AG09319 (cell line): ENCODE measurements at regions not wholly inside any gene's neighbourhood (a gene's known extent, or its start where the extent isn't known, plus 50 kb on each side); places are given as distances from the start of the nearest gene placed in this dataset.
"Not testable (repeated sequence)": the region's sequence is repeated elsewhere in the genome, so short reads cannot be mapped to it uniquely, and the experiment has no call there.

Experiments
- DNase-seq: peaks from one replicate; pipeline ENCODE4 v3.0.0-alpha.2; 2010; ENCODE audit warnings: low read depth; ENCODE audit errors: extremely low read depth
- CTCF ChIP-seq: IDR thresholded peaks from 2 replicates; pipeline ENCODE4 v1.5.1; 2011; ENCODE audit warnings: low read depth, mild to moderate bottlenecking, inconsistent platforms, low read length, moderate library complexity

- TF ChIP-seq CTCF, result no peak
- DNase-seq, result no peak
Measured at GRCh38 chr11:38530226-38530625, 1932.2 kb upstream of the RAG2 start.

GRCh38 chr11:38524945-38525344 lies 1926.9 kb upstream of the RAG2 start:
- no peak for TF ChIP-seq CTCF
- no peak for DNase-seq

GRCh38 chr11:38517991-38518390 lies 1920.0 kb upstream of the RAG2 start:
- no peak for DNase-seq
- TF ChIP-seq CTCF, result no peak

GRCh38 chr11:38512830-38513229 lies 1914.8 kb upstream of the RAG2 start:
- not testable (repeated sequence) for DNase-seq

GRCh38 chr11:38510041-38510440 lies 1912.0 kb upstream of the RAG2 start:
- no peak for DNase-seq

GRCh38 chr11:38503876-38504275 lies 1905.8 kb upstream of the RAG2 start:
- no peak for DNase-seq
- TF ChIP-seq CTCF, result no peak

More at GRCh38 chr11:38510041-38510440, 1912.0 kb upstream of the RAG2 start:
- no peak for TF ChIP-seq CTCF

- DNase-seq, result no peak
- no peak for TF ChIP-seq CTCF
Measured at GRCh38 chr11:38498721-38499120, 1900.7 kb upstream of the RAG2 start.

GRCh38 chr11:38491986-38492385 lies 1894.0 kb upstream of the RAG2 start:
- TF ChIP-seq CTCF, result no peak
- no peak for DNase-seq
